ENCODE measurements at regions not wholly inside any gene's neighbourhood (a gene's known extent, or its start where the extent isn't known, plus 50 kb on each side); places are given as distances from the start of the nearest gene placed in this dataset.

DNA sequence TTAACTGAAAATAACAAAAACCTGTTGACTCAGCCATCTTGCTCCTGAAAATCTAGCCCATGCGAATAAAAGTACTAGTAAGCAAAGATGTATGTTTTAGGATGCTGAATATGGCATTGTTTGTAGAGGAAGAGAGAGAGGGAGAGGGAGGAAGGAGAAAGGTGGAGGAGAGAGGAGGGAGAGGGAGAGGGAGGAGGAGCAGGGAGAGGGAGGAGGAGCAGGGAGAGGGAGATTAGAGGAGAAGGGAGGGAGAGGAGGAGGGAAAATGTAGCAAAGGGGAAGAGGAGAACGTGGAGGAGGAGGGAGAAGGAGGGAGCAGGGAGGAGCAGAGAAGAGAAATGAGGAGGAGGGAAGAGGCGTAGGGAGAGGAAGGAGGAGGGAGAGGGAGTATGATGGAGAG lies 324.5 kb upstream of the EEF2KMT start:
- no peak for DNase-seq (ENCODE audit: low spot score)
- TF ChIP-seq, protein P1, sequence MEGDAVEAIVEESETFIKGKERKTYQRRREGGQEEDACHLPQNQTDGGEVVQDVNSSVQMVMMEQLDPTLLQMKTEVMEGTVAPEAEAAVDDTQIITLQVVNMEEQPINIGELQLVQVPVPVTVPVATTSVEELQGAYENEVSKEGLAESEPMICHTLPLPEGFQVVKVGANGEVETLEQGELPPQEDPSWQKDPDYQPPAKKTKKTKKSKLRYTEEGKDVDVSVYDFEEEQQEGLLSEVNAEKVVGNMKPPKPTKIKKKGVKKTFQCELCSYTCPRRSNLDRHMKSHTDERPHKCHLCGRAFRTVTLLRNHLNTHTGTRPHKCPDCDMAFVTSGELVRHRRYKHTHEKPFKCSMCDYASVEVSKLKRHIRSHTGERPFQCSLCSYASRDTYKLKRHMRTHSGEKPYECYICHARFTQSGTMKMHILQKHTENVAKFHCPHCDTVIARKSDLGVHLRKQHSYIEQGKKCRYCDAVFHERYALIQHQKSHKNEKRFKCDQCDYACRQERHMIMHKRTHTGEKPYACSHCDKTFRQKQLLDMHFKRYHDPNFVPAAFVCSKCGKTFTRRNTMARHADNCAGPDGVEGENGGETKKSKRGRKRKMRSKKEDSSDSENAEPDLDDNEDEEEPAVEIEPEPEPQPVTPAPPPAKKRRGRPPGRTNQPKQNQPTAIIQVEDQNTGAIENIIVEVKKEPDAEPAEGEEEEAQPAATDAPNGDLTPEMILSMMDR (IDR thresholded peaks at IDR 0.05; ENCODE audit: borderline replicate concordance, control extremely low read depth, extremely low read depth, insufficient read depth, missing control alignments) = no peak
- in situ Hi-C loops (cut with MboI; ENCODE audit: low sequenced_read_pairs, unreplicated experiment) = no loop called here

DNA sequence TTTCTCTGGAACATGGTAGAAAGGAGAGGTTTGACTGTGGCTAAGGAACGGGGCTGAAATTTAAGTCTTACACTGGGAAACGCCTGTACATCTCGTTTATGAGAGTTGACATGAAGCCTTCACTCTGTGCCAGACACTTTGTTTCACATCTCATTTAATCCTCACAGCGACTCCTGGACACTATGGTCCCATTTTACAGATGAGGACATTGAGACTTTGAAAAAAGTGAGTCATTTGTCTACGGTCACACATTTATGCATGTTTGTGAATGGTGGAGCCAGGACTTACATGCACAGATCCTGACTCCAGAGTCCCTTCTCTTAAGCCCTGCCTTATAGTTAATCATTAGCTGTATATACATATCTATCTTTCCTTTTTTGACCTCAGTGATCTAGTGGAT lies 318.4 kb upstream of the EEF2KMT start:
- in situ Hi-C loops (cut with MboI; ENCODE audit: low sequenced_read_pairs, unreplicated experiment) = no loop called here
- TF ChIP-seq, protein P1 (IDR thresholded peaks at IDR 0.05; ENCODE audit: borderline replicate concordance, control extremely low read depth, extremely low read depth, insufficient read depth, missing control alignments) = no peak
- no peak for DNase-seq (ENCODE audit: low spot score)

DNA sequence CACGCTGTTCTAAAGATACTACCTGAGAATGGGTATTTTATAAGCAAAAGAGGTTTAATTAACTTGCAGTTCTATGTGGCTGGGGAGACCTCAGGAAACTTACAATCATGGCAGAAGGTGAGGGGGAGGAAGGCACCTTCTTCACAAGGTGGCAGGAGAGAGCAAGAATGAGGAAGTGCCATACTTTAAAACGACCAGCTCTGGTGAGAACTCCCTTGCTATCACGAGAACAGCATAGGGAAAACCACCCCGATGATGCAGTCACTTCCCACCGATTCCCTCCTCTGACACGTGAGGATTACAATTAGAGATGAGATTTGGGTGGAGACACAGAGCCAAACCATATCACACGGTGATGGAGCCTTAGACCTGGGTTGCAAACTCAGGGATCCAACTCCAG lies 317.5 kb upstream of the EEF2KMT start:
- TF ChIP-seq, protein P1 (IDR thresholded peaks at IDR 0.05; ENCODE audit: borderline replicate concordance, control extremely low read depth, extremely low read depth, insufficient read depth, missing control alignments) = no peak

DNA sequence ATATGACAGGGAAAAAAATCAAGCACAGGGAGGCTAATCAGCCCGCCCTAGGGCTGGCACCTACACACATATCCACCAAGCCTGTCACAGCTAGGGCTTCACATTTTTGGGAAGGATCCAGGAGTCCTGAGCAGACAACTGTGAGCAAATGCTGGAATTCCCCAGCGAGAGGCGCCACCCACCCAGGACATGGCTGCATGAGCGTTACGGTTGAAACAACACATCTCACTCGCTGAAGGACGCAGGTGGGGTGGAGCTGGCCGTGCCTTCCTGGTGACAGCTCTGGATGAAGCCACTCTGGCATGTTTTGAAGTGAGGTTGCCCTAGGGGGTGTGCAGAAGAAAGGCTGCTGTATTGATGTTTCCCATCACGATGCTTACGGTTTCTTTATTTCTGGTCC lies 315.1 kb upstream of the EEF2KMT start:
- no peak for DNase-seq (ENCODE audit: low spot score)
- TF ChIP-seq, protein P1 (IDR thresholded peaks at IDR 0.05; ENCODE audit: borderline replicate concordance, control extremely low read depth, extremely low read depth, insufficient read depth, missing control alignments) = no peak
- in situ Hi-C loops (cut with MboI; ENCODE audit: low sequenced_read_pairs, unreplicated experiment) = no loop called here

More for the DNA sequence above, 317.5 kb upstream of the EEF2KMT start:
- DNase-seq (ENCODE audit: low spot score) = no peak
- in situ Hi-C loops (cut with MboI; ENCODE audit: low sequenced_read_pairs, unreplicated experiment) = no loop called here

DNA sequence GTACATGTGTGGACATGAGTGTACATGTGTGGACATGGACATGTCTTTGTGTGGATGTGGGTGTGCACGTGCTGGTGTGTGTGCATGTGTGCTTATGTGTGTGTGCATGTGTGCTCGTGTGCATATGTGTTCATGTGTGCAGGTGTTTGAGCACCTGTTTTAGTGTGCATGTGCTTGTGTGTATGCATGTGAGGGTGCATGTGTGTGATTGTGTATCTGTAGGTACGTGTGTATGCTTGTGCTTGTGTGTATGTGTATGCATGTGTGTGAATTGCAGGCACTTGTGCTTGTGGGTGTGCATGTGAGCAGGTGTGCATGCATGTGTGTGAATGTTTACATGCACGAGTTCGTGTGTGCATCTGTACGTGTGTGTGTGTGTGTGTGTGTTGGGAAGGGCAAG lies 300.6 kb upstream of the EEF2KMT start:
- in situ Hi-C loops (cut with MboI; ENCODE audit: low sequenced_read_pairs, unreplicated experiment) = loop anchor here (25.0 kb wide), 1 partner anchor 89 kb away; no protein-coding TSS in a partner anchor

DNA sequence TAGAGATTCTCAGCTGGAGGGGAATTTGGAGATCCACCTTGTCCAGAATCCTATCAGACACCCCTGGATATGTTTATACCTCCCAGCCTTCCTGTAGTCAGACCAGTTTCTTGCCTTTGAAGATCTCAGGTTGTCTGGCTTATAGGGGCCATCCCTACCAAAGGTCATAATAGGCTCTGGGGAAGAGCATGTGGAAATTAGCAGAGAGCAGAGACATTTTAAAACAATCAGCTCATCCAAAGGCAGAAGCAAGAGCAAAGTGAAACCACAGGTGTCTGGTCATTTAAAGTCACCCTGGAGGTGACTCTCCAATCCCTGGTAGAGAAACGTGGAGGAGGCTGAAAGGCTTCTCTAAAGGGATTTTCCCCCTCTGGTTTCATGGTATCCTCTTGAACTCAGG lies 299.3 kb upstream of the EEF2KMT start:
- in situ Hi-C loops (cut with MboI; ENCODE audit: low sequenced_read_pairs, unreplicated experiment) = loop anchor here (25.0 kb wide), 1 partner anchor 90 kb away; no protein-coding TSS in a partner anchor
- no peak for DNase-seq (ENCODE audit: low spot score)
- TF ChIP-seq, protein P1 (IDR thresholded peaks at IDR 0.05; ENCODE audit: borderline replicate concordance, control extremely low read depth, extremely low read depth, insufficient read depth, missing control alignments) = no peak

More for the DNA sequence above, 300.6 kb upstream of the EEF2KMT start:
- DNase-seq (ENCODE audit: low spot score) = no peak
- TF ChIP-seq, protein P1 (IDR thresholded peaks at IDR 0.05; ENCODE audit: borderline replicate concordance, control extremely low read depth, extremely low read depth, insufficient read depth, missing control alignments) = no peak

Data from GM13976 (cell line).